ENCODE measurements at regions not wholly inside any gene's neighbourhood (a gene's known extent, or its start where the extent isn't known, plus 50 kb on each side); places are given as distances from the start of the nearest gene placed in this dataset.

GRCh38 chr15:91694131-91694830, 159.2 kb upstream of the SLCO3A1 start:
- H3K27me3 ChIP-seq (ENCODE audit: control insufficient read depth, insufficient read depth, low read length), result no peaks in the 10 kb centered on the region
- H3K9ac ChIP-seq (ENCODE audit: low read depth, low read length), result no peak overlapping the region
- peak overlapping the region; percentile 47 for H3K4me3 ChIP-seq (ENCODE audit: low read length)
- H3K4me2 ChIP-seq (ENCODE audit: low read length), result peak overlapping the region; percentile 70
- no peaks in the 10 kb centered on the region for H3K36me3 ChIP-seq (ENCODE audit: insufficient read depth, low read length)
- H3K4me1 ChIP-seq (ENCODE audit: control insufficient read depth, insufficient read depth, low read length), result peaks cover 2% of the 10 kb centered on the region
- H3K9me3 ChIP-seq (replicated peaks; ENCODE audit: low read length), result no peaks in the 10 kb centered on the region

GRCh38 chr15:91694831-91695210, 158.7 kb upstream of the SLCO3A1 start:
- H3K4me1 ChIP-seq (ENCODE audit: control insufficient read depth, insufficient read depth, low read length), result peaks cover 2% of the 10 kb centered on the region
- no peak overlapping the region for H3K9ac ChIP-seq (ENCODE audit: low read depth, low read length)
- peak overlapping the region; percentile 70 for H3K4me2 ChIP-seq (ENCODE audit: low read length)
- no peaks in the 10 kb centered on the region for H3K27me3 ChIP-seq (ENCODE audit: control insufficient read depth, insufficient read depth, low read length)
- no peaks in the 10 kb centered on the region for H3K36me3 ChIP-seq (ENCODE audit: insufficient read depth, low read length)
- peak overlapping the region; percentile 47 for H3K4me3 ChIP-seq (ENCODE audit: low read length)
- no peaks in the 10 kb centered on the region for H3K9me3 ChIP-seq (replicated peaks; ENCODE audit: low read length)

GRCh38 chr15:91695799-91696198, 157.7 kb upstream of the SLCO3A1 start:
- Histone ChIP-seq H3K36me3 (ENCODE audit: insufficient read depth, low read length) (no peaks in the 10 kb centered on the region), H3K9me3 (replicated peaks; ENCODE audit: low read length) (no peaks in the 10 kb centered on the region), H3K9ac (ENCODE audit: low read depth, low read length) (no peak overlapping the region), H3K27me3 (ENCODE audit: control insufficient read depth, insufficient read depth, low read length) (no peaks in the 10 kb centered on the region), H3K4me2 (ENCODE audit: low read length) (no peak overlapping the region), H3K4me3 (ENCODE audit: low read length) (no peak overlapping the region), H3K4me1 (ENCODE audit: control insufficient read depth, insufficient read depth, low read length) (peaks cover 2% of the 10 kb centered on the region)

- Histone ChIP-seq H3K4me1 (ENCODE audit: control insufficient read depth, insufficient read depth, low read length) (peaks cover 2% of the 10 kb centered on the region), H3K9me3 (replicated peaks; ENCODE audit: low read length) (no peaks in the 10 kb centered on the region), H3K36me3 (ENCODE audit: insufficient read depth, low read length) (no peaks in the 10 kb centered on the region), H3K4me2 (ENCODE audit: low read length) (no peak overlapping the region), H3K4me3 (ENCODE audit: low read length) (no peak overlapping the region), H3K27me3 (ENCODE audit: control insufficient read depth, insufficient read depth, low read length) (no peaks in the 10 kb centered on the region), H3K9ac (ENCODE audit: low read depth, low read length) (no peak overlapping the region)
Measured at GRCh38 chr15:91696981-91697380, 156.5 kb upstream of the SLCO3A1 start.

DNA sequence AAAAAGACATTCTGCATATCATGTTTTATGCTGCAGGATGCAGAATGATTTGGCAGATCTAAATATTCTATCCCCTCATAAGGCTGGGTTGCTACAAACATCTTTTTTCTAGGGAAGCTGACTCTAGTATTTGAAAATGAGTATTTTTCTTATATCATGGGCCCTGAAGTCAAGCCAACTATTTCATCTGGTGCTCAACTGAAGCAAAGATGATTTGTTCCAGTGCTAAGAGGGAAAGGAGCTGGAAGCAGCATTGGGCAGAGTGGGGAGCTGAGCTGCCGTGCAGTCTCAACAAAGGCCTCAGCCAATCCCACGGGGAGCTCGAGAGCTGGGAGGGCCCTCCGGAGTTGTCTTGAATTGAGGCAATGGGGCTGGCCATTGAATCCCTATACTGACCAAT, 155.3 kb upstream of the SLCO3A1 start:
- Histone ChIP-seq H3K27me3 (ENCODE audit: control insufficient read depth, insufficient read depth, low read length) (no peaks in the 10 kb centered on the region), H3K4me1 (ENCODE audit: control insufficient read depth, insufficient read depth, low read length) (peaks cover 2% of the 10 kb centered on the region), H3K9me3 (replicated peaks; ENCODE audit: low read length) (no peaks in the 10 kb centered on the region), H3K4me2 (ENCODE audit: low read length) (no peak overlapping the region), H3K36me3 (ENCODE audit: insufficient read depth, low read length) (no peaks in the 10 kb centered on the region), H3K9ac (ENCODE audit: low read depth, low read length) (no peak overlapping the region), H3K4me3 (ENCODE audit: low read length) (no peak overlapping the region)

GRCh38 chr15:91699741-91700140, 153.8 kb upstream of the SLCO3A1 start:
- Histone ChIP-seq H3K27me3 (ENCODE audit: control insufficient read depth, insufficient read depth, low read length) (no peaks in the 10 kb centered on the region), H3K9me3 (replicated peaks; ENCODE audit: low read length) (no peaks in the 10 kb centered on the region), H3K4me2 (ENCODE audit: low read length) (no peak overlapping the region), H3K4me1 (ENCODE audit: control insufficient read depth, insufficient read depth, low read length) (no peaks in the 10 kb centered on the region), H3K4me3 (ENCODE audit: low read length) (no peak overlapping the region), H3K36me3 (ENCODE audit: insufficient read depth, low read length) (no peaks in the 10 kb centered on the region), H3K9ac (ENCODE audit: low read depth, low read length) (no peak overlapping the region)

- H3K4me3 ChIP-seq (ENCODE audit: low read length), result no peak overlapping the region
- H3K4me2 ChIP-seq (ENCODE audit: low read length), result no peak overlapping the region
- H3K9me3 ChIP-seq (replicated peaks; ENCODE audit: low read length), result no peaks in the 10 kb centered on the region
- no peaks in the 10 kb centered on the region for H3K27me3 ChIP-seq (ENCODE audit: control insufficient read depth, insufficient read depth, low read length)
- no peak overlapping the region for H3K9ac ChIP-seq (ENCODE audit: low read depth, low read length)
- H3K4me1 ChIP-seq (ENCODE audit: control insufficient read depth, insufficient read depth, low read length), result no peaks in the 10 kb centered on the region
- H3K36me3 ChIP-seq (ENCODE audit: insufficient read depth, low read length), result no peaks in the 10 kb centered on the region
Measured at GRCh38 chr15:91703274-91703673, 150.2 kb upstream of the SLCO3A1 start.

- H3K9me3 ChIP-seq (replicated peaks; ENCODE audit: low read length), result no peaks in the 10 kb centered on the region
- no peak overlapping the region for H3K4me3 ChIP-seq (ENCODE audit: low read length)
- no peaks in the 10 kb centered on the region for H3K4me1 ChIP-seq (ENCODE audit: control insufficient read depth, insufficient read depth, low read length)
- H3K27me3 ChIP-seq (ENCODE audit: control insufficient read depth, insufficient read depth, low read length), result no peaks in the 10 kb centered on the region
- H3K36me3 ChIP-seq (ENCODE audit: insufficient read depth, low read length), result no peaks in the 10 kb centered on the region
- H3K9ac ChIP-seq (ENCODE audit: low read depth, low read length), result no peak overlapping the region
- no peak overlapping the region for H3K4me2 ChIP-seq (ENCODE audit: low read length)
Measured at GRCh38 chr15:91704343-91704742, 149.2 kb upstream of the SLCO3A1 start.

DNA sequence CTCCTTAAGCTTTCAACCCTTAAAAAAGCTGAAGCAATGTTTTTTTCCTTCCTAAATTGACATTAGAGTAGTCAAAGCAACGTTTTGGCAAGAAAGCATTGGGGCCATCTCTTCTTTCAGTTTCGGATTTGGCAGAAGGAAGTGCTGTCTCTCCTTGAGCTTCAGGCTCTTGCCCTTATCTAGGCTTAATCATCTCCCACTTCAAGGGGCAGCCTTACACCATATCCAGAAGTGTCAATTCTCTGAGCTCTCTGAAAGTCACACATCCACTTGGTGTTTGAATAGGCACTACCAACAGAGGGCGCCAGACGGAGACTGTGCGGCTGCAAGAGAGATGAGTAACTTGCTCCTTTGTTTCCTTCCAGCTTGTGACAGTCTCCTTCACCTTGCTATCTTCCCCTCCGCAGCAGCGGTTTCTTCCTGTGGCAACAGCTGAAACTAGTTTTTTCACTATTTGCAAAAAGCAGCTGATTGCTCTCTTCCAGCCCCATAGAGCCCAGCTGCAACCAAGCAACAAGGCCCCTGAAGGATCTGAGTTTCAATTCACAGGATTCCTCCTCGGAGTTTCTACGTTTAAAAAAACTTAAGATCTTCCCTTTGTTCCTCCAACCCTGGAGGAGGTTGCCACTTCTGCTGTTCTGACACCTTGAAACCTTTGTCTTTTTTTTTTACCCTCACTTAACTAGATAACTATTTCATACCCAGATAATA, 147.0 kb upstream of the SLCO3A1 start:
- Histone ChIP-seq H3K36me3 (ENCODE audit: insufficient read depth, low read length) (no peaks in the 10 kb centered on the region), H3K4me1 (ENCODE audit: control insufficient read depth, insufficient read depth, low read length) (no peaks in the 10 kb centered on the region), H3K9ac (ENCODE audit: low read depth, low read length) (no peak overlapping the region), H3K27me3 (ENCODE audit: control insufficient read depth, insufficient read depth, low read length) (peaks cover 7% of the 10 kb centered on the region), H3K4me3 (ENCODE audit: low read length) (no peak overlapping the region), H3K9me3 (replicated peaks; ENCODE audit: low read length) (no peaks in the 10 kb centered on the region), H3K4me2 (ENCODE audit: low read length) (no peak overlapping the region)

DNA sequence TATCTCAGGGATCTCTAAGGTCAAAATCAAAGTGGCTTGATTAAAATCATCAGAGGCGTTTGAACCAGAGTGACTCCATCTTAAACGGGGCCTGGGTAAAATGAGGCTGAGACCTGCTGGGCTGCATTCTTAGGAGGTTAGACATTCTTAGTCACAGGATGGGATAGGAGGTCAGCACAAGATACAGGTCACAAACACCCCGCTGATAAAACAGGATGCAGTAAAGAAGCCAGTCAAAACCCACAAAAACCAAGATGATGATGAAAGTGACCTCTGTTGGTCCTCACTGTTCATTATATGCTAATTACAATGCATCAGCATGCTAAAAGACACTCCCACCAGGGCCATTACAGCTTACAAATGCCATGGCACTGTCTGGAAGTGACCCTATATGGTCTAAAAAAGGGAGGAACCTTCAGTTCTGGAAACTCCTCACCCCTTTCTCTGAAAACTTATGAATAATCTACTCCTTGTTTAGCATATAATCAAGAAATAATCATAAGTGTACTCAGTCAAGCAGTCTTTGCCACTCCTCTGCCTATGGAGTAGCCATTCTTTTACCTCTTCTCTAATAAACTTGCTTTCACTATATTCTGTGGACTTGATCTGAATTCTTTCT, 143.3 kb upstream of the SLCO3A1 start:
- no peaks in the 10 kb centered on the region for H3K9me3 ChIP-seq (replicated peaks; ENCODE audit: low read length)
- H3K36me3 ChIP-seq (ENCODE audit: insufficient read depth, low read length), result no peaks in the 10 kb centered on the region
- H3K9ac ChIP-seq (ENCODE audit: low read depth, low read length), result no peak overlapping the region
- no peak overlapping the region for H3K4me3 ChIP-seq (ENCODE audit: low read length)
- no peak overlapping the region for H3K4me2 ChIP-seq (ENCODE audit: low read length)
- H3K4me1 ChIP-seq (ENCODE audit: control insufficient read depth, insufficient read depth, low read length), result no peaks in the 10 kb centered on the region
- H3K27me3 ChIP-seq (ENCODE audit: control insufficient read depth, insufficient read depth, low read length), result peaks cover 12% of the 10 kb centered on the region

GRCh38 chr15:91711384-91712033, 142.0 kb upstream of the SLCO3A1 start:
- Histone ChIP-seq H3K4me3 (ENCODE audit: low read length) (no peak overlapping the region), H3K4me1 (ENCODE audit: control insufficient read depth, insufficient read depth, low read length) (no peaks in the 10 kb centered on the region), H3K36me3 (ENCODE audit: insufficient read depth, low read length) (no peaks in the 10 kb centered on the region), H3K27me3 (ENCODE audit: control insufficient read depth, insufficient read depth, low read length) (peaks cover 12% of the 10 kb centered on the region), H3K9me3 (replicated peaks; ENCODE audit: low read length) (no peaks in the 10 kb centered on the region), H3K4me2 (ENCODE audit: low read length) (no peak overlapping the region), H3K9ac (ENCODE audit: low read depth, low read length) (no peak overlapping the region)

Measured in skeletal muscle satellite cell (primary cell).